Renal cortex interstitium (tissue), 11 donors: ENCODE measurements at regions not wholly inside any gene's neighbourhood (a gene's known extent, or its start where the extent isn't known, plus 50 kb on each side); places are given as distances from the start of the nearest gene placed in this dataset.
"Not testable (repeated sequence)": the region's sequence is repeated elsewhere in the genome, so short reads cannot be mapped to it uniquely, and the experiment has no call there.

ENCODE experiments used
- DNase-seq, 11 donors: peaks; one replicate each; pipeline ENCODE4 v3.0.0-alpha.2; 2013; ENCODE audit warnings: low read depth in 9 of 11, low spot score in 4 of 11; ENCODE audit errors: extremely low read depth in 1 of 11

- no peak for DNase-seq
Observed at GRCh38 chr9:101846161-101846560, 107.7 kb upstream of the GRIN3A start.

DNA sequence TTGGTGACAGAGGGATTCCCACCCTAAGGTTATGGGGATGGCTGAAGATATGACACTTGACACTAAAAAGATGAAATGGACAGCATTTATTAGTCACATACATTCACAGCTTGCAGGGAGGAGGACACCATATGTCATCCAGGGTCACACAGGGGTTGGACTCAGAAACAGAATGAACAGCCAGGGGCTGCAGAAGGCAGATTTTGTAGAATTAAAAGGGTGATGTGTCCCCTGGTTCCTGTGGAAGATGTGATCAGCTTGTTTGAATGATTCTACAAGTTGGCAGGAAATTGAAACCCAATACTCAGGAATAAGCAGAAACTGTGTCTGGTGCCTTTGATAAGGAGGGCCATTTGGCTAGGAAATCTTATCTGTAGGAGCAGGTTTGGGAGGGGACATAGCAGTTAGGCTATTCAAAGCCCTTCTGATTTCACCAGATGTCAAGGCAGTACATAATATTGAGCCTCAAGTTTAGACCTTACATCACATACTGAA lies 102.3 kb upstream of the GRIN3A start:
- DNase-seq, result no peak

GRCh38 chr9:101838988-101839387 lies 100.5 kb upstream of the GRIN3A start:
- DNase-seq, result not testable (repeated sequence)

- DNase-seq, result no peak
Observed at GRCh38 chr9:101836021-101836420, 97.6 kb upstream of the GRIN3A start.

- no peak for DNase-seq
Observed at GRCh38 chr9:101832486-101832885, 94.0 kb upstream of the GRIN3A start.

GRCh38 chr9:101821450-101821849 lies 83.0 kb upstream of the GRIN3A start:
- DNase-seq, result not testable (repeated sequence)

DNA sequence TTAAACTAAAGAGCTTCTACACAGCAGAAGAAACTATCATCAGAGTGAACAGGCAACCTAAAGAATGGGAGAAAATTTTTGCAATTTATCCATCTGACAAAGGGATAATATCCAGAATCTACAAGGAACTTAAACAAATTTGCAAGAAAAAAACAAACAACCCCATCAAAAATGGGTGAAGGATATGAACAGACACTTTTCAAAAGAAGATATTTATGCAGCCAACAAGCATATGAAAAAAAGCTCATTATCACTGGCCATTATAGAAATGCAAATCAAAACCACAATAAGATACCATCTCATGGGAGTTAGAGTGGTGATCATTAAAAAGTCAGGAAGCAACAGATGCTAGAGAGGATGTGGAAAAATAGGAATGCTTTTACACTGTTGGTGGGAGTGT lies 82.5 kb upstream of the GRIN3A start:
- not testable (repeated sequence) for DNase-seq

GRCh38 chr9:101814064-101814463 lies 75.6 kb upstream of the GRIN3A start:
- no peak for DNase-seq

- not testable (repeated sequence) for DNase-seq
Observed at GRCh38 chr9:101807879-101808278, 69.4 kb upstream of the GRIN3A start.

DNA sequence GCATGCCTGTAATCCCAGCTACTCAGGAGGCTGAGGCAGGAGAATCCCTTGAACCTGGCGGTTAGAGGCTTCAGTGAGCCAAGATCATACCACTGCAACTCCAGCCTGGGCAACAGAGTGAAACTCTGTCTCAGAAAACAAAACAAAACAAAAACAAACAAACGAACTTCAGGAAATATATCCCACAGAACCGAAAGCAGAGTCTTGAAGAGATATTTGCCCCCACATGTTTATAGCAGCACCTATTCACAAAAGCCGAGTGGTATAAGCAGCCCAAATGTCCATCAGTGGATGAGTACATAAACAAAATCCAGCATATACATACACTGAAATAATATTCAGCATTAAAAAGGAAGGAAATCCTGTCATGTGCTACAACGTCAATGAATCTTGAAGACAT lies 57.6 kb upstream of the GRIN3A start:
- no peak for DNase-seq

- no peak for DNase-seq
Observed at GRCh38 chr9:101795147-101795546, 56.7 kb upstream of the GRIN3A start.

DNA sequence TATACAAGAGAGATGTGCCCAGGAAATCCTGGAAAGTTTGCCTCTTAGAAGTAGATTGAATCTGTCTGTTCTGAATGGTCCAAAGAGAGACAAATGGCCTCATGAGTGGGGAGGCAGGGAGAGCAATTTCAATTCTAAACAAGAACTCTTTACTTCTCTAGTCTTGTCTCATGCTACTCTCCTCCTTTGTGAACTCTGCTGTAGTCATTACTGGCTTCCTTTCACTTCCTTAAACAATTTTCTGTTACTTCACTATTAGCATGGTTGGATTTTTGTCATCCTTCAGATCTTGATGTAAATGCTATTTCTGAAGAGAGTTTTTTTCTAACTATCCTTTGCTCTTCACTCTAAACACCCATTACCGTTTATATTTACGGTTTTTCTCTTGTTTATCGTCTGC lies 54.0 kb upstream of the GRIN3A start:
- DNase-seq, result no peak

DNA sequence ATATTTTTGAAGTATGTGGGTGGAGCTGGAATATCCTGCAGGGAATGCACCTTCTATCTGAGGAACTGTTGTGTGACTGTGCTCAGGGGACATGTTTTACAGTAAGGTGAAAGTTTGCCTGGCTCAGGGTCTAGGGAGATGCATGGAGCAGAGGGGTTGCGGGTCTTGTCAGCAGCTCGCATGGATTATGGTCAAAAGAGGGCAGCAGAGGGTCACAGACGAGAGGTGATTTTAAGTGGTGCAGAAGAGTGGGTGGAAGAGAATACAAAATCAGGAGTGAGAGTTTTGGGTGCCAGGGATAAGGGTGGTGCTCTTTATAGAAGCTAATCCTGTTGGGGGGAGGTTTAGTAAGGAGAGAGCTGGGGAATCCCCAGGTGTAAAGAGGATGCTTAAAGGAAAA lies 53.5 kb upstream of the GRIN3A start:
- DNase-seq, result peak; percentile 15 to 50 (median 36)

DNA sequence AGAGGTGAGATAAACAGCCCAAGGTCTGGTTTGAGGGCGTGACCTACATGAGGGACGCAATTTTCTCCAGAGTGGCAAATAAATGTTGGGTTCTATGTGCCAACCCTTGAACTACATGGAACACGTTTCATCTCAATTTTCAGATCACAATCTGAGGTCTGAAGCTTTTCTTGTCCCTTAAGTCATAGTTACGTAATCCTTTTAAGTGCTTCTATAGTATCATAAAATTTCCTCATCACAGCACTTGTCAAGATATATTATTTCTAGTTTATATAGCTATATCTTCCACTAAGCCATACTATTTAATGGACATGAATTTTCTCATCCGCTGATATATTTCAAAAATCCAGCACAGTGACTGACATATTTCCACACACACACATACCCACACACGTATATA lies 53.1 kb upstream of the GRIN3A start:
- DNase-seq, result no peak
